B cell (primary cell): ENCODE measurements at regions not wholly inside any gene's neighbourhood (a gene's known extent, or its start where the extent isn't known, plus 50 kb on each side); places are given as distances from the start of the nearest gene placed in this dataset.
"Not testable (repeated sequence)": the region's sequence is repeated elsewhere in the genome, so short reads cannot be mapped to it uniquely, and the experiment has no call there.

Experiments
- EZH2 ChIP-seq: IDR thresholded peaks from 2 replicates; pipeline ENCODE4 v1.6.1; 2012; ENCODE audit warnings: borderline replicate concordance, low read depth, mild to moderate bottlenecking, moderate library complexity, low read length; ENCODE audit not compliant: insufficient read depth, poor library complexity, severe bottlenecking
- TF ChIP-seq, protein P1 (sequence below): fragments of 200-600 bp; IDR thresholded peaks from one replicate; pipeline ENCODE4 v1.8.0; 2022; ENCODE audit warnings: antibody characterized with exemption, mild to moderate bottlenecking

DNA sequence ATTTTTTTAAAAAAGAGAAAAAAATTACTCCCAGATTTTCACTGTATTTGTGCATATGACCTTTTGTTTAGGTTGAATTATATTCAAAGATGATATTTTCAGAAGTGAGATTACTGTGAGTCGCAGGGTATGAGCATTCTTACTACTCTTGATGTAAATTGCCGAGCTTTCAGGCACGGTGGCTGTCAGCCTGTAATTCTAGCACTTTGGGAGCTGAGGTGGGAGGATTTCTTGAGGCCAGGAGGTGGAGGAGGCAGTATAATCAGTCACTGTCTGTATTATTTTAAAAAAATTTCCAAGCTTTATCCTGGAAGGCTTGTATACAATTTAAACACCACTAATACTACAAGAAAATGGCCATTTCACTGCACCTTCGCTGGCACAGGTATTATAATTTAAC, 145.1 kb downstream of the RALA start:
- TF ChIP-seq, protein P1, sequence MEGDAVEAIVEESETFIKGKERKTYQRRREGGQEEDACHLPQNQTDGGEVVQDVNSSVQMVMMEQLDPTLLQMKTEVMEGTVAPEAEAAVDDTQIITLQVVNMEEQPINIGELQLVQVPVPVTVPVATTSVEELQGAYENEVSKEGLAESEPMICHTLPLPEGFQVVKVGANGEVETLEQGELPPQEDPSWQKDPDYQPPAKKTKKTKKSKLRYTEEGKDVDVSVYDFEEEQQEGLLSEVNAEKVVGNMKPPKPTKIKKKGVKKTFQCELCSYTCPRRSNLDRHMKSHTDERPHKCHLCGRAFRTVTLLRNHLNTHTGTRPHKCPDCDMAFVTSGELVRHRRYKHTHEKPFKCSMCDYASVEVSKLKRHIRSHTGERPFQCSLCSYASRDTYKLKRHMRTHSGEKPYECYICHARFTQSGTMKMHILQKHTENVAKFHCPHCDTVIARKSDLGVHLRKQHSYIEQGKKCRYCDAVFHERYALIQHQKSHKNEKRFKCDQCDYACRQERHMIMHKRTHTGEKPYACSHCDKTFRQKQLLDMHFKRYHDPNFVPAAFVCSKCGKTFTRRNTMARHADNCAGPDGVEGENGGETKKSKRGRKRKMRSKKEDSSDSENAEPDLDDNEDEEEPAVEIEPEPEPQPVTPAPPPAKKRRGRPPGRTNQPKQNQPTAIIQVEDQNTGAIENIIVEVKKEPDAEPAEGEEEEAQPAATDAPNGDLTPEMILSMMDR: not testable (repeated sequence)
- not testable (repeated sequence) for TF ChIP-seq EZH2
